Activated gamma-delta T cell treated with Interleukin-2 at 50 U/mL for 16 hours (primary cell): ENCODE measurements at regions not wholly inside any gene's neighbourhood (a gene's known extent, or its start where the extent isn't known, plus 50 kb on each side); places are given as distances from the start of the nearest gene placed in this dataset.
A peak's percentile ranks its signal among the peaks of the same experiment; 100 is the strongest.

ENCODE experiments used
- DNase-seq: peaks from one replicate; pipeline ENCODE4 v3.0.0-alpha.2; 2020

DNA sequence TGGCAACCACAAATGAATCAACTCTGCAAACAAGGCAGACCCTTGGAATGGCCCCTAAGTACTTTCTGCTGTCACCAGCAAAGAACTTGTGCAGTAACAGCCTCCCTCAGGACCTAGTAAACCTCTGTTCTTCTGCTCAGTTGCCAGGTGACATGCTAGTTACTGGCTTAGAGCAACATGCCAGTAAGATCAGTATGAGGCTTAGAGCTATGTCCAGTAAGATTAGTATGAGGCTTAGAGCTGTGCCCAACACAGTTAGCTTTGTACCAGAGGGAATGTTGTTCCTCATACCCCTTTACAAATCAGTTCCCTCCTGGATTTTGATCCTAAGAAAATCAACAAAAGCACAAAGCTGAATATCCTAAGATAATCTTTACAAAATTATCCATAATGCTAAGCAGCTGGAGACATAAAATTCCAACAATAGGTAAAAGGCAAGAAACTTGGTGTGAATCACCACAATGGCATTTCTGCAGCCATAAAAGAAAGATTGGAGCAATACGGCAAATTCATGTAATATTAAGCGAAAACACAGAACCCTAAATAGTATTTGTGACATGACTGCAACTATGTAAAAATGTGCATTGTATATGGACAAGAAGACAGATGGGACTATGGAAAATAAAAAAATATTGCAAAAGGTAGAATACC, 107.3 kb upstream of the LPP start:
- no peak for DNase-seq

DNA sequence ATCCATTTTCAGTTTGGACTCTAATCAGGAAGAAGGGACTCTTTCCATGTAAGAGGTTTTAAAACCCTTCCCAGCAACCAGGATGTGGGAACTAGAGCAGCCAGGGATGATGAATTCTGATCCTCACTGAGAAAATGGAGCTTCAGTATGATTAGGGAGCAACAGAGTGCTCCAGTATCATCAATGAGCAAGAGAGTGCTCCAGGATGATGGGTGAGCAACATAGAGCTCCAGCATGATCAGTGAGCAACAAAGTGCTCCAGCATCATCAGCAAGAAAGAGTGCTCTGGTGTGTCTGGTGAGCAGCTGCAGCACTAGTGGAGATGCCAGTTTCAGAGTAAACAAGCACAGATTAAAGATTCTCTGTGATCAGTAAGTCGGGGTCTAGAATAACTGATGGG, 106.4 kb upstream of the LPP start:
- DNase-seq: no peak

DNA sequence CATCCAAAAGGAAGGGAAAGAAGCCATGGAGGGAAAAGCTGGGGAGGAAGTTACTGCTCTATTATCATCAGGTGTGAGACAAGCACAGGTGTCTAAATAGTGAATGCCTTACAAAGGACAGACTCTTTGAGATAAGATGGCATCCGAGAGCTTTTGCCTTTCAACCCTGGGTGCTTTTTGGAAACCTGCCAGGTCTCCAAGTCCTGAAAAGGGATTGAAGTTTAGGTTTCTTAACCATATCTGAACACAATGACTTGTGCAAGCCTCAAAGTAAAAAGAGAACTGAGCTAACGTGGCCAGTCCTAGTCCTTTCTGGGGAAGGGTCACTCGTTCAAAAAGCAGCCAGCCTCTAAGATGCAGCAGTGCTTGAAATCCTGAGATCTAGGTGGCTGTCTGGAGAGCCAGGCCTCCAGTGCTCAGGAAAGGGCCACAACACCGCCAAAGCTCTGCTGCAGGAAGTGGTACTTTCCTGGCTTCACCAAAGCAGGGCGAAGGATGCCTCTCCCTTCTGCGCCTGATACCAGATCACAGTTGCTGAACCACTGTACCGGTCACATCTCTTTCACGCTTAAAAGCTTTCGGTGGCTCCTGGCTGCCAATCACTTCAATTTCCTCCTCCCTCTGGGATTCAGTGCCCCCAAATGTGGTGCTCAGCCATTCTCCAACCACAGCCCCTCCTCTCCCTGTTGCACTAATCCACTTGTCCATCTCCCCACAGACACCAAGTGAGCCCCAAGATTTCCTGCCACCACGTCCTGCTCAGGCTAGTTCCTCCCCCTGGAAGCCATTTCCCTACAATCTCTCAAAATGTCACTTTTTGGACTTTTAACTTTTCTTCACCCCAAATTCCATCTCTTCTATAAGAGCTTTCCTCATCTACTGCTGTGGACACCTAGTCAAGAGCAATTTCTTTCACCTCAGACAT, 104.1 kb upstream of the LPP start:
- DNase-seq: peak; percentile 29

DNA sequence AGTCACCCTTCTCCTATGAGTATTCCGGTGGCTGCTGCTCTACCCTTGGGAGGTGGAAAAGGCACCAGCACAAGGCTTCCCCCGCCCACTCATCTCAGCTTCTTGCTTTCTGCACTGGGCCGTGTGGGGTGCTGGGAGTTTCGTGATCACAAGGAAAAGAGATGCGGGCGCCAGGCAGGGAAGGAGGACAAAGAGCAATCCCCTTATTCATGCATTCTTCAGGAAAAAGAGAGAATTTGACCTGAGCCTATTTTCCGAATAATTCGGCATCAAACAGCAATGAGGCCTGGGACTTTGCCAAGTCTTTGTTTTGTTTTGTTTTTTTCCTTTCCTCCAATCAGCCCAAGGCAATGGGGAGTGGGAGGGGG, 102.2 kb upstream of the LPP start:
- no peak for DNase-seq

DNA sequence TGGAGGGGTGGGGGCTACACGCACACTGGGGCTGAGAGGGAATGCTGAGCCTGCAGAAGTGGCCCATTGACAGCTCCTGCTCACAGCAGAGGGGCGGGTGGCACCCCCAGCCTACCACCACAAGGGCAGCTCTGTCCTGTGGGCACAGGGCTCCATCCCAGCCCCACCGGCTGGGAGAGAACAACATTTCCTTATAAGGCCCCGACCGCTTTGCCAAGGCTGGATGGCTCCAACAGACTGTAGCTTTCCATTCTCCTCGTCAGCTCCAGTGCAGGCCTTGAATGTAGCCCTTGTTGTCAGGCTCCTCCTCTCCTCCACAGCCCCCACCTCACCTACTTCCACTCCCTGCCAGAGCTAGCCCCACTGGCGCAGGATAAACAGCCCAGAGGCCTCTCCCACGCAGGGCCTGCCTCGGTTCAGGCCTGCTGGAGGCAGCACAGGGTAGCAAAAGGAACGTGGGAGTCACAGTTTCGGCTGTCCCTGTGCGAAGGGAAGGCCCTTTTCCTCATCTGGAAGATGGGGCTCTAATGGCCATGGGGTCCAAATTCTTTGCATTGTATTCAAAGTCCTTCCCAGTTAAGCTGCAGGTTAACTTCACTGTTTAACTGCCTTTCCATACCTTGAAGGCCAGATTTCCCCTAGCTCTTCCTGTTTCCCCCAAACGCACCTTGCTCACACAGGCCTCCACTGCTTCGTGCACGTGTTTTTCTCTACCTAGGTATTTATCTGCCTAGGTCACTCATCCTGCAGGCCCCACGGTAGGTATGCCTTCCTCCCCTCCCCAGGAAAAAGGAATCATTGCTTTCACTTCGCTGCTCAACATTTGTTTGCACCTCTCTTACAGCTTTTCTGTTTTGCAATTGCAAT, 101.6 kb upstream of the LPP start:
- DNase-seq: no peak

DNA sequence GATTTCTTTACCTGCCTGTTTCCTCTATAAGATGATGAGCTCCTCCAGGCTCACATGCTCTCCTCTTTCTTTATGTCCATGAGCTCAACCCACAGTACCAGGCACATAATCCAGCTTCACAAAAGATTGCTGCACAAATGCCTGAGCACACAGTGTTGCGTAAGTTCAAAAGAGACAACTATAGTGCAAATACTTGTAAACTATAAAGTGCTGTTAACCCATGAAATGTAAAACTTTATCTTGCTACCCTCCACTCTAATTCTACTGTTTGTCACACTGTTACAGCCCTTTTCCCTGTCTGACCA, 101.0 kb upstream of the LPP start:
- no peak for DNase-seq

DNA sequence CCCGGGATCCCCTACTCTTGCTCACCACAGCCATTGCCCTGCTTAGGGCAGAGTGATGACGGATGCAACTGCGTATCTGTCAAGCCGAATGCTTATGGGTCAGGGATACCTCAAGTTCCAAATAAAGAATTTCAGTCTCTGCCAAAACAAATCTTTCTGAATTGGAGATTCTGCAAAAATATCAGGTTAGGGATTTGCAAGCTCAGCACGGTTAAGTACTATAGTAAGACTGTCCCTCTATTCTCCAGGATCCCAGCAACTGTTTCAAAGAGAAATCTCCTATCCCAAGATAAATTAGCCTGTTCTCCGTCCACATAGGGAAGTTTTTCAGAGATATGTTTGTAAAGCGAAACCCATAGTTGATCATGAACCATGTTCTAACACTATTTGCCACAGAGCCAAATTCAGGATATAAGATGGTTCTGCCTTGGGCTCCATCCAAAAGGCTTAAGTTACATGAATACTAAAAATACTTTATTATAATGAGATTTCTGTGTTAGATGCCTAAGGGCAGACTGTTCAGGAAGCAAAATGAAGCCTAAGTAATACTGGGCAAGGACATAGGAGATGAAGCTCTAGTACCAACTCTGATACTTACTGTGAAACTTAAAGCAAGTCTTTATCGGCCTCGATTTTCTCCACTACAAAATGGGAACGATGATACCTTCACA, 100.1 kb upstream of the LPP start:
- no peak for DNase-seq

DNA sequence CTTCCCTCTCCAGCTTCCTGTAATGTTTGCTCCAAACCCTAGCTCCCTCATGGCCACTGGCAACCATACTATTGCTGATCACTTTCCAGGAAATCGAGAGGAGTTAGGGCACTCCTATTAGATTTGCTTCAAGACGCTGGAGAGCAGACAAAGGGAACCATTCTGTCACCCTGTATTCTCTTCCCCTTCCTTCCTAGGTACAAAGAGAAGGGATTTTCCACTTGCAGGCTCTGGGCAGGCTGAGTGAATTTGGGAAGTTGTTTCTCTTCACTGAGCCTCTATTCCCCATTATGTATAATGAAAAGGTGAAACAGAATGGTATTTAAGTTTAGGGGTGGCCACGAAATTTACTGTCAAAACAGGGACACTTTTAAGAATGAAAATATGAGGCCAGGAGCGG, 99.4 kb upstream of the LPP start:
- DNase-seq: no peak

DNA sequence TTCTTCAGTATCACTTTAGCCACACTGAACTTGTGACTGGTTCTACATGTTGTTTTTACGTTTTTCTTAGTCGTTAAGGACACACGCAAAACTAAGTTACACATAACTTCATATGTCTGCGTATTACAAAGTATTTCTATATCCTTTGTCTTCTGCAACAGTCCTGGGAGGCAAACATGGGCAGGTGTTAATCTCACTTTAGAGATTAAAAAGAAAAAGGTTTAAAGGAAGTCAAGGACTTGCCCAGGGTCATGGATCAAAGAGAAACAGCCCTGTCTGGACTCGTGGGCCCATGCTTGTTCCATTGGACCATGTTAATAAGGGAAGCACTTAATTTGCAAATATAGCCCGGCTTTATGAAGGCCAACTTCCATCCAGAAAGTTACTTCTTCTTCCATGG, 98.6 kb upstream of the LPP start:
- no peak for DNase-seq

DNA sequence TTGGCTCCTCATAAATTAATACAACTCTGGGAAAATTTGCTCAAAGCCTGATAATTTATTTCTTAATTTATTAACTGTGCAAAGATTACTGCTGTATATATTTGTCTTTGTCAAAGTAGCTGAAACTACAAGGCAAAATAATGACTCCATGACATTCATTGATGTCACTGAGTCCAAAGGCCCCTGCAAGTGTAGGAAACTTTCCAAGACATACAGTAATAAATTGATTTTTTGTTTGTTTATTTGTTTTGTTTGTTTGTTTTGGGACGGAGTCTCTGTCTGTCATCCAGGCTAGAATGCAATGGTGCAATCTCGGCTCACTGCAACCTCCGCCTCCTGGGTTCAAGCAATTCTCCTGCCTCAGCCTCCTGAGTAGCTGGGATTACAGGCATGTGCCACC, 96.8 kb upstream of the LPP start:
- DNase-seq: no peak

DNA sequence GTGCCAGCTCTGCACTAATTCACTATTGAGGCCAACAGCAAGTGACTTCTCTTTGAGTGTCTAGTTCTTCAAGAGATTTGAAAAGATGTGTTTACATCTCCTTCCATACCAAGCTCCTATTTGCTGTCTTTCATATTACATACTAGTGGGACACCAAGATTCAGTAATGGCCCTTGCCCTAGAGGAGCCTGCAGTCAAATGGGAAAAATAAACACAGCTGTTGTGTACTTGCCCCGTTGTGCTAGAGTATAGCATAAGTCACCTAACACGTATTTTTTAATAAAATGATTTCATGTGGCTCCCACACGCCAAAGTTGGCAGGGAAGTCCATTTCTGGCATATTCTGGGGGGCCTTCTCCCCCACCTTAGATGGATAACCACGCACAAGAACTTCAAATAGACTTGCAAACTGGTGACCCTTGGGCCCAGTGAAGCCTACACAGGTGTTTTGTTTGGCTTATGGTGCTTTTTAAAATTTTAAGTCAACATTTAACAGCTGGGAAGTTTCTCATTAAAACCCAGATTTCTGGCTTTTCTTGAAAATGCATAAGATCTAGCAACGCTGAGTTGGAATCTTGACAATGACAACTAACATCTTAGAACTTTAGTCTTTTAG, 95.3 kb upstream of the LPP start:
- no peak for DNase-seq

DNA sequence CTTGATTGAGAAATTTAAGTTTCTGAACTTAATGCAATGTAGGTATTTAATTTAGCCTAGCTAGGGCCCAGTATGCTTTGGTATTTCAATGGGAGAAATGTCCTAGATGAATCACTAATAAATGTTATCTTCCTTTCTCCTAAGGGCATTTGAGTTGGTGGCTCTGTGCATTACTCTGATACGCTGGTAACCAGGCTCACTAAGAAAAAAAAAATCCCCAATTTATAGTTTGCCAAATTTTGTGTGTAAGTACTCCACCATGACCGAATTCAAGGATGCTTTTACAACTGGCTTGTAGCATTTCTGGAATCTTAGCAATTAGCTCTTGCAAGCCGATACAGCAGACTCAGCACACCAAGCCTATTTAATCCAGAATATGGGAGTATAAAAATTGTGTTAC, 94.6 kb upstream of the LPP start:
- DNase-seq: no peak

DNA sequence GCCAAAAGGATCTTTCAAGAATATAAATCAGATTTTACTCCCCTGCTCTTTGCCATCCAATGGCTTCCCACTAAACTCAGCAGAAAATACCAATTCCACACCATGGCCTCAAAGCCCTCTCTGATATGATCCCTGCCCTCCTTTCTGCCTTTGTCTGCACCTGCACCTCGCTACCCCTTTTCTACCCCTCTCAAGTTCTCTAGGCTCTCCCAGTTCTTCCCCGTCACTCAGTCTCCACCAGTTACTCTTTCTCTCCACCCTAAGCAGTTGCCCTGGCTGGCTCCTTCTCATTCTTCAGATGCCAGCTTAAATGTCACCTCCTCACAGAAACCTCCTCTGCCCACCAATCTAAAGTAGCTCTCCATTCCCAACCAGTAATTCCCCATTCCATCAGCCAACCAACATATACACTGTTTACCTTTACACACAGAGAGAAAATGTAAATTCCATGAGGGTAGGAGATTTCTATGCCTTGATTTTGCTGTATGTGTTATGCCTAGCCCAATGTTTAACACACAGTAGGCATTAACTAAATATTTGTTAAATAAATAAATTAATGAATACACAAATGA, 93.6 kb upstream of the LPP start:
- DNase-seq: no peak

DNA sequence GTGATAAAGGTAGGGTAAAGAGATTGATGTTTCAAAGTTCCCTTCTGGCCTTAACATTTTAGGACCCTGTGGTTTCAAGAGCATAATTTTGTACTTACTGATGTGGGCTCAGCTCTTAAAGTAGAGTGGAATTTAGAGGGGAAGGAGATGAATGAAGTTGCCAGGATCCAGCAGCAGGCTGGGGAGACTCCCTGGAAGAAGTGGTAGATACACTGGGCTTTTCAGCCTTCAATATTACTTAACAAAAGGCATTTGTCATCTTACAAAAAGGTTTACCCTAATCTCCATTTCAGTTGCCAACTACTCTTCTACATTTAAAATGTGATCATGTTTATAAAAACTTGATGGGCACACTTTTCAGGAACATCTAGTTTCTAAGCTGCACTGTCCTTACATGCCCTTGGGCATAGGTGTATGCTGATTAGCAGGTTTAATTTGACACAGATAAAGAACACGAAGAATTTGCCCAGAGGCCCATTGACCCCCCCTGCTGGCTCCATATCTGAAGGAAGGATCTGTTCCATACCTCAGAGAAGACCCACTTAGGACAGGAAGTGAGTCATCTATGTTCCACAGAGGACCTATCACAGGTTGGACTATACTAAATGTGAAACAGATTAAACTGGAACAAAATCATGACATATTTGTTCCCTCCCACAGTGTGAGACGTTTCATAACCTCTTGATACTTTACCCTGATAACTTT, 93.0 kb upstream of the LPP start:
- peak; percentile 37 for DNase-seq

DNA sequence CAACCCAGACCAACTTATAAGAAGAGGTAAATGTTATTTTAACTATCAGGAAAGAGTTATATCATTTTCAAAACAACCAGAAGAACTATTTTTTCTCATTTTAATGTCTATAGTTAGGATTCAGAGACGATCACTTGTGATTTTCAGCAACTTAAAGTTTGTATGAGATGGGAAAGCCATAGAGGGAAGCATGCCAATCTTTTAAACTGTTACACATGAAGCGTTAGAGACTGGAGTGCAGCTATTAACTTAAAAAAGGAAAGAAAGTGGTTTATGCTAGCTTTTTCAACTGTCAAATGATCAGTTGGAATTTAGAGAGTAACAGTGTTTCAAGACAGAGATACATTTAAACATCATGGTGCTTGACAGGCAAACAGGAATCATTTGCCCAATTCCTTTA, 91.7 kb upstream of the LPP start:
- DNase-seq: no peak

DNA sequence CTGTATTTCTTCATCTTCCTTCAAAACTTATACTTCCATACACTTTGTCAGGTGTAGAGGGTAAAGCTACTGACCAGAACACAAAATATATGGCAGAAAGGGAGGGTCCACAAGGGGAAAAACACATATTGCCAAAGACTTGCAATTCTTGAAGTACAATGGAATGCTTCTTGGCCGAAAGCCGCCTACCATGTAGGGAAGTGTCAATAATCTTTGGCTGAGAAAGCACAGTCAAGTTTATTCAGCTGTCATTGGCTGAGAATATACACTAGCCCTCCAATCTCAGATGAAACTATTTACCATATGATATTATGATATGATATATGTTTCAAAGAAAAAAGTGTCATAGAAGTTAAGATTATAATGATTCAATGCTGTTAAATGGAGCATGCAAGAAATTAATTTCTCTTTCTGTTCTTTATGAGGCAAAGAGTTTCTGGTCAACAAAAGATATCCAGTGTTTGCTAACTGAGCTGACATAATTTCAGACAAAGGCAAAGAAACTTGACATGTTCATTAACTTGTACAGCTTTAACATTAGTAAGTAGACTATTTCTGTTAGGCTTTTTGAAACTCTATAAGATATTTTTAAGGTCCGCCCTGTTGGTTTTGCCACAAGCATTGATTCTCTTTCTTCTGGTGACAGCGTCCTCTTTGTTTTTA, 89.0 kb upstream of the LPP start:
- DNase-seq: no peak

DNA sequence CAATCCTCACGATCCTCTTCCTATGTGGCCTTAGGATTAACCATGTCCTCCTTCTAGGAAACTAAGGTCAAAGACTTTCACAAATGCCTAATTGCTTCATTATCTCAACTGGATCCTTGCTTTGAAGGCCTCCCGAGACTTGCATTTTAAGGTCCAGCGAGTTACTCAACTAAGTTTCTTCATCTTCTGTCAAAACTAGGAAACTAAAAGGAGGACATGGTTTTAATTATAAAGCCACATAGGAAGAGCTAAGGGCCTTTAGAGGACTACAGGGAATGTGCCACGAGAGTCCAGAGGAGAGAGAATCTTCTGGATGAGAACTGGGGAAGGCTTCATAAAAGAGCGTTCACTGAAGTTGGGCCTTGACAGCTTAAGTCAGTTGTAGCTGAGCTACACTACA, 87.8 kb upstream of the LPP start:
- no peak for DNase-seq

DNA sequence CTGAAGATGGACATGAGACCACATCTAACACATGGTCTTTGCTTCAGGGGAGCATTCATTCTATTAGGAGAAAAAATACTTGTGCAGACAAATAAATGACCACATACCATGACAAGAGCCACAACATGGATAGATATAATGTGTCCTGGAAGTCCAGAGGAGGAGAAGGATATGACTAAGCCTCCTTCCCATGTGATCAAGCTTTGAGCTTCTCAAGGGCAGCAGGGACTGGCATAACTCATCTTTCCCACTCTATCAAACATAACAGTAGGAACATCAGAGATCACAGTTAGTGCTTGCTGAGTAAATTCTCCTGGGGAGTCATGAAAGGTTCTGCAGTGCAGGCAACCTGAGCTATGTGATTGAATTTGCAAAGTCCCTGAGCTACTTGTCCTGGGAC, 86.0 kb upstream of the LPP start:
- no peak for DNase-seq

DNA sequence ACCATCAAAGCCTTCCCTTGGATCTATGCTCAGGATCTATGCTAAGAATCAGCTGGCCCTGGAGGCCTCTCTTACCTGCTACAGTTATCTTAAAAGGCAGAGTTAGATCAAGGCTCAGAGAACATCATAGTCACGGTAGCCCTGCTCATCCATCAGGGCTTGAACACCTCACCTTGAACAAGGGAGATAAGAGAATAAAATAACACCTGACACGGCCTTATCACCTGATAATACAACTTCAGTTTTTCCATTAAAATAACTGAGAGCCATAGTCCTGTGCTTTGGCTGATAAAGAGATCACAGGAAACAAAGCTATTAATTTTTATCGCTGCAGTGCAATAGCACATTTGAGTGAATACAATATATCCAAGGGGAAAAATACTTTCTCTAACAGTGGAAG, 85.6 kb upstream of the LPP start:
- no peak for DNase-seq

DNA sequence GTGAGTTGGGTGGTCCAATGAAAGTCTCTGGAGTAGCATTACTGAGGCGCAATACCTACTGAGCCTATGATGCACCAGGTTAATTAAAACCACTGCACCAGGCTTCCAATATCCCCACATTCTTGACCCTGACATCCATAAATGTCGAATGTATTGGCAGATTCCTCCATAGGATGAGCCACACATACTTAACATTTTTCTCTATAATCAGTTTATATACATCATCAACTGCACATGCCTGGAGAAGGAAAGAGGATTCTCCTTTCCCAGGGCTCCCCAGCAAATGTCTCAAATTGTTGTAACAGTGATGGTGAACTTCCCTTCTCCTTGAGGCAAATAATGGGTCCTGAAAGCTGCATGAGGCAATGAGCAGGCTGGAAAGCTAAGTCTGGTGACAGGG, 82.3 kb upstream of the LPP start:
- DNase-seq: no peak

DNA sequence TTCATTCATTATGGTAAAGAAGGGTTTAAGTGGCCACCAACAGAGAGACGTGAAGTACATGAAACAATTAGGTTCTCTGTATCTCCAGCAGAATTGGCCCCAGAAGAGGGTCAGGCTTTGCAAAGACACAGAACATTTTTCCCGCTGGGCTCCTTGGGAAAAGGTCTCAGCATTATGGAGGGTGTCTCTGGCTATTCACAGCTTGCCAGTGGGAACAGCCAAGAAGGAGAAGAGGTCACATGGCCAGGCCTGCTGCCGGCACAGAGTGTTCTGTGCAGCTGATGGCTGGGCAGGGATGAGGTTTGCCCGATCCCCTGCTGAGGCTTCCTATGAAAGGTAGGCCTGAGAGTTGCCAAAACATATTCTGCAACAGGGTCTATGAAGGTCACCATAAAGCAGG, 77.8 kb upstream of the LPP start:
- DNase-seq: no peak
